Adrenal gland (tissue), 9 donors: ENCODE measurements at regions not wholly inside any gene's neighbourhood (a gene's known extent, or its start where the extent isn't known, plus 50 kb on each side); places are given as distances from the start of the nearest gene placed in this dataset.

Experiments used
- DNase-seq, 7 donors: peaks; one replicate each; pipeline ENCODE4 v3.0.0-alpha.2; 2019 to 2020
- H3K27ac ChIP-seq, 5 donors: fragments of 200-600 bp; sonication (generic) in 4 of 5; 1 replicate in 3 of 5; 2 replicates in 2 of 5; pipeline versions ENCODE4 v1.5.1 to v1.8.0; 2016 to 2020; ENCODE audit warnings: mild to moderate bottlenecking in 1 of 5
- H3K27me3 ChIP-seq: fragments of 200-600 bp; 2 replicates; pipeline ENCODE4 v1.8.0; 2021
- H3K36me3 ChIP-seq, 2 donors: fragments of 200-600 bp; replicated peaks in 1 of 2; 1 replicate in 1 of 2; 2 replicates in 1 of 2; pipeline versions ENCODE4 v1.5.1 to v1.8.0; 2018 to 2022
- H3K4me1 ChIP-seq, 2 donors: fragments of 200-600 bp; replicated peaks in 1 of 2; 1 replicate in 1 of 2; 2 replicates in 1 of 2; pipeline versions ENCODE4 v1.5.1 to v1.8.0; 2018 to 2021
- H3K4me3 ChIP-seq, 4 donors: fragments of 200-600 bp; sonication (generic) in 3 of 4; one replicate each; pipeline ENCODE4 v1.5.1; 2016 to 2018
- H3K9me3 ChIP-seq, 3 donors: fragments of 200-600 bp; sonication (generic) in 1 of 3; replicated peaks in 1 of 3; 1 replicate in 2 of 3; 2 replicates in 1 of 3; pipeline versions ENCODE4 v1.5.1 to v1.8.0; 2016 to 2021
- CTCF ChIP-seq, 6 experiments: fragments of 450-650 bp in 4 of 6; fragments of 200-600 bp in 2 of 6; sonication (generic) in 1 of 6; IDR thresholded peaks; 1 replicate in 5 of 6; 2 replicates in 1 of 6; pipeline versions ENCODE4 v1.5.1 to v1.8.0; 2016 to 2021; ENCODE audit warnings: antibody characterized with exemption in 6 of 6, mild to moderate bottlenecking in 2 of 6, moderate library complexity in 1 of 6
- POLR2A ChIP-seq, 2 donors: fragments of 450-650 bp; IDR thresholded peaks; one replicate each; pipeline ENCODE4 v1.6.1; 2017; ENCODE audit warnings: antibody characterized with exemption in 2 of 2, mild to moderate bottlenecking in 2 of 2, moderate library complexity in 1 of 2
- WGBS, 4 donors: extraction: QIAGEN DNeasy Blood & Tissue Kit in 2 of 4; methylation state at CpG; one replicate each; pipeline versions ENCODE4 v1.1.5 to v1.1.7; 2013 to 2017; 5-methylcytosine and 5-hydroxymethylcytosine counted together
- intact Hi-C, 2 donors: fragments of 100-400 bp; cut with DNase I; formaldehyde crosslinking; loops; one replicate each; pipeline versions ENCODE4 v1.14.1 to v1.15.0; 2022 to 2023
- donor health status: healthy with polysubstance abuse.
- donor health status: Bipolar disorder and iron deficiency.
- donor health status: DM: yes; HTN: yes; CAD: no.
- donor health status: DM: no; HTN: no; CAD: no.
- donor health status: DM: no; HTN: no; CAD: no.

GRCh38 chr6:112743323-112743722 lies 396.2 kb downstream of the RFPL4B start:
- WGBS, 4 donors, result 79 to 85% (median 82%) methylated on average over 1 of the region's 1 CpG
- TF ChIP-seq POLR2A (IDR thresholded peaks at IDR 0.05) (no peak), CTCF (IDR thresholded peaks at IDR 0.05) (no peak)
- intact Hi-C loops, result no loop called here

DNA sequence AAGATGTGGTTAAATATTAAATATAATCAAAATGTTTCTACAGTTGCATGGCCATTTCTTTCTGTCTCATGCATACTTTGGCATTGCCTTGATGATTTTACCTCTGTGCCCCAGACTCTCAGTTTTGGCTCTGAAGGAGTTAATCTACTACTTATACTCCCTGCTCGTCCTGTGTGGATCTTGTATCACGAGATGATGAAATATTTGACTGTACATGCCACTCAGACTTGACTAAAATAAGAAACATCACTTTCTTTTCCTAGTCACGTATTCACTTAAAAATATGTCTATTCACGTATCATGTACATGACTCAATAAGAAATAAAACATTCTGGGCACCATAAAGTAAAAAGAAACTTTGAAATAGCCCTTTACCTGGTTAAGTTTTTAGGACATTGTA lies 397.7 kb downstream of the RFPL4B start:
- TF ChIP-seq CTCF (IDR thresholded peaks at IDR 0.05), result no peak
- TF ChIP-seq POLR2A (IDR thresholded peaks at IDR 0.05), result no peak
- no peak for DNase-seq
- H3K27me3 ChIP-seq, result no peaks in the 10 kb centered on the region
- no peaks in the 10 kb centered on the region for H3K9me3 ChIP-seq
- no peaks in the 10 kb centered on the region for H3K36me3 ChIP-seq
- intact Hi-C loops, result no loop called here
- WGBS, 4 donors, result 55 to 66% (median 57%) methylated on average over 4 of the region's 4 CpGs
- H3K4me3 ChIP-seq, result no peak overlapping the region
- H3K27ac ChIP-seq, result no peak overlapping the region
- no peaks in the 10 kb centered on the region for H3K4me1 ChIP-seq

More at GRCh38 chr6:112743323-112743722, 396.2 kb downstream of the RFPL4B start:
- no peak overlapping the region for H3K4me3 ChIP-seq
- no peaks in the 10 kb centered on the region for H3K36me3 ChIP-seq
- H3K9me3 ChIP-seq, result no peaks in the 10 kb centered on the region
- no peak for DNase-seq
- no peaks in the 10 kb centered on the region for H3K27me3 ChIP-seq
- H3K27ac ChIP-seq, result no peak overlapping the region
- H3K4me1 ChIP-seq, result no peaks in the 10 kb centered on the region

DNA sequence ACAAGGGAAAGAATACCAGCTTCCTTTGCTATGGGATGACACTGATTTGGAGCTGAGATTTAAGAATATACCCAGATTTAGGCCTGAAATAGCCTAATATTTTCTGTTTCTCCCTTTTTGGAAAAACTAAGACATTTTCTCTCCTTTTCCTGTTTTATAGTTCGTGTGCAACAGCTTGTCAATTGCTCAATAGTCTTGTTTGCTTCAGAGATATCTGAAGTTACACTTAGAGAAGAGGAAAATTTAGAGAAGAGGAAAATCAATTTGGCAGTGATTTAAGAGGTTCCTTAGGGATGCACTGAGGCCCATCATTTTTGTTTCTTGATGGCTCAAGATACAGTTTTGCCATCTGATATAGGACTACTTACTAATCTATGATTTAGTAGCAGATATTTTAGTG lies 398.6 kb downstream of the RFPL4B start:
- no peak overlapping the region for H3K4me3 ChIP-seq
- H3K27ac ChIP-seq, result no peak overlapping the region
- 18 to 58% (median 30%) methylated on average over 1 of the region's 1 CpG for WGBS, 4 donors
- intact Hi-C loops, result no loop called here
- no peak for DNase-seq
- H3K4me1 ChIP-seq, result no peaks in the 10 kb centered on the region
- H3K36me3 ChIP-seq, result no peaks in the 10 kb centered on the region
- no peaks in the 10 kb centered on the region for H3K9me3 ChIP-seq
- no peaks in the 10 kb centered on the region for H3K27me3 ChIP-seq
- no peak for TF ChIP-seq CTCF (IDR thresholded peaks at IDR 0.05)
- TF ChIP-seq POLR2A (IDR thresholded peaks at IDR 0.05), result no peak

DNA sequence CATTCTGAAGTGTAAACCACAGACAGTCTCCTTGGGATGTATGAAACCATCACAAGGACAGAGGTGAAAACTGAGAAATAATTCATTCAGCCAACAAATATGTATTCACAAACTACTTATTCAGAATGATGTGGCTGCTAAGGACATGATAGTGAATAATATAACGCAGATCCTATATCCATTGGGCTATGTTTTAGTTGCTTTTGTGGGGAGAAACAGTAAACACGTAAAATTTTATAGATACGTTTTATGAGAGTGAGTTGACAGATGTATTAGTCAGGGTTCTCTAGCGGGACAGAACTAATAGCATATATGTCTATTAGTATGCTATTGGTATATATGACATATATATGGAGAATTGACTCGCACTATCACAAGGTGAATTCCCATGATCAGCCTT lies 402.5 kb downstream of the RFPL4B start:
- H3K27me3 ChIP-seq, result no peaks in the 10 kb centered on the region
- DNase-seq, result no peak
- H3K9me3 ChIP-seq, result no peaks in the 10 kb centered on the region
- intact Hi-C loops, result no loop called here
- no peak for TF ChIP-seq CTCF (IDR thresholded peaks at IDR 0.05)
- 86 to 91% (median 89%) methylated on average over 5 of the region's 5 CpGs for WGBS, 4 donors
- no peak overlapping the region for H3K27ac ChIP-seq
- no peaks in the 10 kb centered on the region for H3K36me3 ChIP-seq
- no peak overlapping the region for H3K4me3 ChIP-seq
- no peaks in the 10 kb centered on the region for H3K4me1 ChIP-seq
